T1000 (cell line): ENCODE measurements at regions not wholly inside any gene's neighbourhood (a gene's known extent, or its start where the extent isn't known, plus 50 kb on each side); places are given as distances from the start of the nearest gene placed in this dataset.

Experiments used
- DNase-seq: peaks from one replicate; lab custom pipeline; 2025; ENCODE audit warnings: mixed read lengths; lab: John Stamatoyannopoulos, UW

GRCh38 chr9:7240569-7241311 lies 483.0 kb downstream of the KDM4C start:
- DNase-seq, result no peak

- DNase-seq, result no peak
These were observed 481.9 kb downstream of the KDM4C start for GRCh38 chr9:7239708-7240107.

DNA sequence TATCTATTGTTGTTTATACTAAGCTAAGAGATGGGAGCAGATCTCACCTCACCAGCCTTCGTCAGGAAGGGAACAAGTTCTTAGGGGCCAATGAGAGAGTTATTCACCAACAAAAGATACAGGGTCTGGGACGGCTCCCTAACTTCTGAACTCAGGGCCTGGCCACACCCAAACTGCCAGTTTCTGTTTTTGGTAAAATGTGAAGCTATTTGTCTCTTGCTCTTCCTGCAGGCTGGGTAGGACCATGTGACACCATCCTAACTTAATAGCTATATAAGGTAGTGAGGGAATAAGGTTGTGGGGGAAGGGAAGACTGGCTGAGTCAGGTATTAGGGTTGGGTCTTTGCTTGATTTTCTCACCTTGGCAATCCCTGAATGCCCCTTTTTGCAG lies 480.5 kb downstream of the KDM4C start:
- DNase-seq, result no peak

DNA sequence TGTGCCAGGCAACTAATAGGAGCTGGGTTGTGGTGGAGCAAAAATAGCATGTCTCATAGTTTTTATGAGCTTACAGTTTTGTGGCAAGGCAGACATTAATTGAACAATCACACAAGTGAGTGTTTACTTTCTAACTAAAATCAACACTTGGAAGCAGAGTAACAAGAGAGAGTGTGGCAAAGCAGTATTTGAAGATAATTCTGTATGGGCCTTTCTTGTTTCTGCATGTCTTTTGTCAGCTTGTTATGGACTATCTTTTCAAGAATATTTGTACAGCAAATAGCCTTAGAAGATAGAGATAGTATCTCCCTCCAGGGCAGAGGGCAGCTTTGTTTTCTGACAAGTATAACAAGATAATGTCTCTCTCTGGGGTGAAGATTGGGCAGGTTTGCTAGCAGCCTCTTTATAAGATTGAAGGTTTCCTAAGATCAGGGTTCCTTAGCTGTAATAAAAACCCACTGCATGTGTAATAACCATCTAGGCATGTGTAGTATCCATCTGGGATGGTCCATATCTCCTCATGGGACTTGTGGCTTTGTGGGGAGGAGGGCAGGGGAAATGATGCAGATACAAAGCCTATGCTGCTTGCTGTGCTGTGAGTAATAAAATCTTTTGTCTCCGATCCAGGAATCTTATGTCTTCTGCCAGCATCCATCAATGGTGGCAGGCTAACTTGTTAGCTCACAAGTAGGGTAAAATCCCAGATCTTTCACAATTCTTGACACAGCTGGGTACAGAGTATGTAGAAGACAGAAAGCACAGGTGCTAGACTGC lies 479.9 kb downstream of the KDM4C start:
- no peak for DNase-seq

GRCh38 chr9:7236186-7236585 lies 478.4 kb downstream of the KDM4C start:
- DNase-seq, result no peak

GRCh38 chr9:7234144-7234543 lies 476.4 kb downstream of the KDM4C start:
- no peak for DNase-seq

DNA sequence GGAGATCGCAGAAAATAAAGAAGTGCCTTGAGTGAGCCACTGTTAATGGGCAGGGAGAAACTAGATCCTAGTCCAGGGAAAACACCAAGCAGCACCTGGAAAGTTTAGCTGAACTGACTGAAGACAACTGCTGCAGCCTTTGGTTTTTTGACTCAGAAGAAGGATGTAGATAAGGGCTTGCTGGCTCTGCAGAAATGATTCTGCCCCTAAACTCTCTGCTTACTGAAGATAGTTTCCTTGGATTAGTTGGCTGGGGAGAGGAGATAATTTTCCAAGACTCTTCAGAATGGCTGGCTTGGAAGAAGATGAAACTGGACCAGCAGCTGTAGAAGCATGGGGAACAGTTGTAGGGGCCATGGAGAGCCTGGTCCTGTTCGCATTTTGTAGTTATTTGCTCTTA lies 471.8 kb downstream of the KDM4C start:
- DNase-seq, result no peak

DNA sequence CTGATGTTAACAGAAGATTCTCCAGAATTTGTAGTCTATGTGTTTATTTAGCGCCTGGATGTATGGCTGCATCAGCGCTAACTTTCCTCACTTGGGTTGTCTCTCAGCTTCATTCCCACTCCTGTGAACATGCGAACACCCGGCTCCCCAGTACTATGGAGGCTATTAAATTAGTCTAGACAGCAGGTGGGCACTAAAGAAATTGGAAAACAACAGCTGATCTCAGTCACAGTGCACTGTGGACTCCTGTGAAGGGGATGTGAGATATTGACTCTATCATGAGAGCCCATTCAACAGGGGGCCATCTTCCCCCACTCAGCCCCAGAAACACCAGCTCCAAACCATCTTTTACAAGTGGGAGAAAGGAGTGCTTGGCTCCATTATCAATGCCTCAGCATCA lies 471.0 kb downstream of the KDM4C start:
- DNase-seq, result no peak

- no peak for DNase-seq
These were observed 470.2 kb downstream of the KDM4C start for GRCh38 chr9:7227951-7228350.

GRCh38 chr9:7226007-7226640 lies 468.4 kb downstream of the KDM4C start:
- no peak for DNase-seq
